GM21825 (cell line): ENCODE measurements at regions not wholly inside any gene's neighbourhood (a gene's known extent, or its start where the extent isn't known, plus 50 kb on each side); places are given as distances from the start of the nearest gene placed in this dataset.
A peak's percentile ranks its signal among the peaks of the same experiment; 100 is the strongest.

Experiments used
- ATAC-seq: cut with Tn5 transposase; IDR thresholded peaks from one replicate; pipeline ENCODE4 v1.9.1; 2021; ENCODE audit warnings: mild to moderate bottlenecking, moderate library complexity; ENCODE audit not compliant: unreplicated experiment

- ATAC-seq: no peak
Observed at GRCh38 chr5:54746777-54747398, 229.3 kb downstream of the SNX18 start.

- ATAC-seq: no peak
Observed at GRCh38 chr5:54746346-54746745, 228.8 kb downstream of the SNX18 start.

- no peak for ATAC-seq
Observed at GRCh38 chr5:54745599-54745998, 228.0 kb downstream of the SNX18 start.

GRCh38 chr5:54743997-54744788 is 226.6 kb downstream of the SNX18 start:
- ATAC-seq: peak; percentile 73

GRCh38 chr5:54743581-54743980 is 226.0 kb downstream of the SNX18 start:
- no peak for ATAC-seq

- ATAC-seq: no peak
Observed at GRCh38 chr5:54742417-54742891, 224.9 kb downstream of the SNX18 start.

GRCh38 chr5:54741711-54742110 is 224.2 kb downstream of the SNX18 start:
- ATAC-seq: no peak

GRCh38 chr5:54740141-54740540 is 222.6 kb downstream of the SNX18 start:
- ATAC-seq: no peak

GRCh38 chr5:54739371-54739770 is 221.8 kb downstream of the SNX18 start:
- no peak for ATAC-seq

- no peak for ATAC-seq
Observed at GRCh38 chr5:54738973-54739367, 221.4 kb downstream of the SNX18 start.

GRCh38 chr5:54738118-54738972 is 220.8 kb downstream of the SNX18 start:
- no peak for ATAC-seq

GRCh38 chr5:54736003-54736797 is 218.6 kb downstream of the SNX18 start:
- no peak for ATAC-seq

GRCh38 chr5:54733101-54733500 is 215.5 kb downstream of the SNX18 start:
- ATAC-seq: no peak

- ATAC-seq: no peak
Observed at GRCh38 chr5:54732108-54732507, 214.5 kb downstream of the SNX18 start.

GRCh38 chr5:54728588-54728915 is 211.0 kb downstream of the SNX18 start:
- ATAC-seq: no peak

- ATAC-seq: no peak
Observed at GRCh38 chr5:54727874-54728587, 210.5 kb downstream of the SNX18 start.

GRCh38 chr5:54725391-54726280 is 208.1 kb downstream of the SNX18 start:
- no peak for ATAC-seq

- ATAC-seq: no peak
Observed at GRCh38 chr5:54722846-54723433, 205.4 kb downstream of the SNX18 start.
